ENCODE measurements at regions not wholly inside any gene's neighbourhood (a gene's known extent, or its start where the extent isn't known, plus 50 kb on each side); places are given as distances from the start of the nearest gene placed in this dataset.
"Not testable (repeated sequence)": the region's sequence is repeated elsewhere in the genome, so short reads cannot be mapped to it uniquely, and the experiment has no call there.

- DNase-seq (ENCODE audit: low read depth) = not testable (repeated sequence)
- TF ChIP-seq CTCF (conservative IDR thresholded peaks at IDR 0.05; ENCODE audit: low read depth, low read length) = peak; percentile 11
- peak overlapping the region; percentile 46 for H3K4me3 ChIP-seq (ENCODE audit: low read depth, low read length)
Observed at GRCh38 chr5:70585996-70586395, 170.8 kb downstream of the GTF2H2C_2 start.

All from epithelial cell of proximal tubule (primary cell).